SIG-M5 treated with dmso at 0.1 percent for 504 hours (cell line): ENCODE measurements at regions not wholly inside any gene's neighbourhood (a gene's known extent, or its start where the extent isn't known, plus 50 kb on each side); places are given as distances from the start of the nearest gene placed in this dataset.
"Not testable (repeated sequence)": the region's sequence is repeated elsewhere in the genome, so short reads cannot be mapped to it uniquely, and the experiment has no call there.

Experiments
- DNase-seq: peaks from one replicate; lab custom pipeline; 2025; ENCODE audit not compliant: unreplicated experiment; lab: John Stamatoyannopoulos, UW

- DNase-seq, result no peak
These were observed 97.6 kb downstream of the NAV1 start for GRCh38 chr1:201636510-201636971.

GRCh38 chr1:201637282-201638079 lies 98.6 kb downstream of the NAV1 start:
- DNase-seq, result no peak

GRCh38 chr1:201639391-201639790 lies 100.5 kb downstream of the NAV1 start:
- DNase-seq, result no peak

- DNase-seq, result no peak
These were observed 100.9 kb downstream of the NAV1 start for GRCh38 chr1:201639826-201640225.

GRCh38 chr1:201640624-201641023 lies 101.7 kb downstream of the NAV1 start:
- no peak for DNase-seq

GRCh38 chr1:201641524-201642253 lies 102.8 kb downstream of the NAV1 start:
- no peak for DNase-seq

GRCh38 chr1:201643835-201644104 lies 104.8 kb downstream of the NAV1 start:
- no peak for DNase-seq

- DNase-seq, result no peak
These were observed 105.3 kb downstream of the NAV1 start for GRCh38 chr1:201644197-201644596.

- not testable (repeated sequence) for DNase-seq
These were observed 106.1 kb downstream of the NAV1 start for GRCh38 chr1:201645000-201645399.

- no peak for DNase-seq
These were observed 107.0 kb downstream of the NAV1 start for GRCh38 chr1:201645956-201646355.

GRCh38 chr1:201646411-201647022 lies 107.6 kb downstream of the NAV1 start:
- DNase-seq, result no peak

GRCh38 chr1:201647094-201647493 lies 108.2 kb downstream of the NAV1 start:
- DNase-seq, result no peak

- DNase-seq, result no peak
These were observed 108.8 kb downstream of the NAV1 start for GRCh38 chr1:201647722-201648065.

GRCh38 chr1:201648066-201648906 lies 109.4 kb downstream of the NAV1 start:
- DNase-seq, result no peak

- DNase-seq, result no peak
These were observed 110.2 kb downstream of the NAV1 start for GRCh38 chr1:201648907-201649721.

GRCh38 chr1:201649761-201650622 lies 111.1 kb downstream of the NAV1 start:
- peak; percentile 17 for DNase-seq

GRCh38 chr1:201650623-201650933 lies 111.7 kb downstream of the NAV1 start:
- DNase-seq, result no peak

- no peak for DNase-seq
These were observed 113.3 kb downstream of the NAV1 start for GRCh38 chr1:201652181-201652580.

GRCh38 chr1:201653233-201653632 lies 114.3 kb downstream of the NAV1 start:
- DNase-seq, result peak; percentile 18

- DNase-seq, result no peak
These were observed 115.0 kb downstream of the NAV1 start for GRCh38 chr1:201653883-201654282.
